ENCODE measurements at regions not wholly inside any gene's neighbourhood (a gene's known extent, or its start where the extent isn't known, plus 50 kb on each side); places are given as distances from the start of the nearest gene placed in this dataset.

DNA sequence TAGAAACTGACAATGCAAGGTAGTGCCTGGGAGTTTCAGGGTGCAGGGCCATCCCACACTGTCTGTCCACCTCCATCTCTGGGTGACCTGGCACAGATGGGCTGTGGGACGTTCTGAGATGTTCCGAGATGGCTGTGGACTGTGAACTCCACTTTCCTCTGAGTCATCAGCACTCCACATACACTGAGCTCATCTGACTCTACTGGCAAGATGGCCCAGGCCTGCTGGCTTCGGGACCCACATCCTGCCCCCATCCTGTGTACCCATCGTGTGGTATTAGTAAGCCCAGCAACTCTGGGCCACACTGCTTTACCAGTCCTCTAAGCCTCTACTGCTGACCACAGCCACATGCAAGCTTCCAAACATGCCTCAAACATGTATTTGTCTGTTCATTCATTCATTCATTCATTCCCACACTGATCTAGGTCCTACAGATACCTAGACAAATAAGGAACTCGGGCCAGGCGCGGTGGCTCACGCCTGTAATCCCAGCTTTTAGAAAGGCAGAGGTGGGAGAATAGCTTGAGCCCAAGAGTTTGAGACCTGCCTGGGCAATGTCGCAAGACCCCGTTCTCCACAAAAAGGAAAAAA, 124.8 kb upstream of the CXCR4 start:
- no peak for DNase-seq (ENCODE audit: low read depth)
- H3K4me3 ChIP-seq (ENCODE audit: low read depth, low read length) = no peak overlapping the region
- TF ChIP-seq, protein P1, sequence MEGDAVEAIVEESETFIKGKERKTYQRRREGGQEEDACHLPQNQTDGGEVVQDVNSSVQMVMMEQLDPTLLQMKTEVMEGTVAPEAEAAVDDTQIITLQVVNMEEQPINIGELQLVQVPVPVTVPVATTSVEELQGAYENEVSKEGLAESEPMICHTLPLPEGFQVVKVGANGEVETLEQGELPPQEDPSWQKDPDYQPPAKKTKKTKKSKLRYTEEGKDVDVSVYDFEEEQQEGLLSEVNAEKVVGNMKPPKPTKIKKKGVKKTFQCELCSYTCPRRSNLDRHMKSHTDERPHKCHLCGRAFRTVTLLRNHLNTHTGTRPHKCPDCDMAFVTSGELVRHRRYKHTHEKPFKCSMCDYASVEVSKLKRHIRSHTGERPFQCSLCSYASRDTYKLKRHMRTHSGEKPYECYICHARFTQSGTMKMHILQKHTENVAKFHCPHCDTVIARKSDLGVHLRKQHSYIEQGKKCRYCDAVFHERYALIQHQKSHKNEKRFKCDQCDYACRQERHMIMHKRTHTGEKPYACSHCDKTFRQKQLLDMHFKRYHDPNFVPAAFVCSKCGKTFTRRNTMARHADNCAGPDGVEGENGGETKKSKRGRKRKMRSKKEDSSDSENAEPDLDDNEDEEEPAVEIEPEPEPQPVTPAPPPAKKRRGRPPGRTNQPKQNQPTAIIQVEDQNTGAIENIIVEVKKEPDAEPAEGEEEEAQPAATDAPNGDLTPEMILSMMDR (IDR thresholded peaks at IDR 0.05; ENCODE audit: insufficient read depth, low read length) = no peak

DNA sequence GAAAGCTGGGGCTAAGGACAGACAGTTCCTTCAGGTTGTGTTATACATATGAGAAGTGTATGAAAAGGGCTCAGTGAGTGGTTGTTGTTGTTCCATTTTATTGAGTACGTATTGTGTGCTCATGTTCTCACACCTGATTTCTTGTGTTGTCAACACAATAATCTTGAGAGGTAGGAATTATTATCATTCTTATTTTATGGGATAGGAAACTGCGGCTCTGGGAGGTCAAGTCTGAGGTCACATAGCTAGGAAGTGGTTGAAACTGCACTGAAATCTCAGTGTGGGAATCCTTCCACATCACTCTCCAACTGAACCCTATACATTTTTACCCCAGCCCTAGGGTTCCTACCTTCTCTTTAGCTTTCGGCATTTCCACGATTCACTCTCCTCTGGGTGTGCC, 124.2 kb upstream of the CXCR4 start:
- H3K4me3 ChIP-seq (ENCODE audit: low read depth, low read length) = no peak overlapping the region
- TF ChIP-seq, protein P1 (IDR thresholded peaks at IDR 0.05; ENCODE audit: insufficient read depth, low read length) = no peak
- DNase-seq (ENCODE audit: low read depth) = no peak

- H3K4me3 ChIP-seq (ENCODE audit: low read depth, low read length) = no peak overlapping the region
- no peak for DNase-seq (ENCODE audit: low read depth)
- TF ChIP-seq, protein P1 (IDR thresholded peaks at IDR 0.05; ENCODE audit: insufficient read depth, low read length) = no peak
Observed at GRCh38 chr2:136239079-136239685, 121.2 kb upstream of the CXCR4 start.

GRCh38 chr2:136238286-136239078, 120.5 kb upstream of the CXCR4 start:
- TF ChIP-seq, protein P1 (IDR thresholded peaks at IDR 0.05; ENCODE audit: insufficient read depth, low read length) = no peak
- H3K4me3 ChIP-seq (ENCODE audit: low read depth, low read length) = no peak overlapping the region
- peak; percentile 76 for DNase-seq (ENCODE audit: low read depth)

DNA sequence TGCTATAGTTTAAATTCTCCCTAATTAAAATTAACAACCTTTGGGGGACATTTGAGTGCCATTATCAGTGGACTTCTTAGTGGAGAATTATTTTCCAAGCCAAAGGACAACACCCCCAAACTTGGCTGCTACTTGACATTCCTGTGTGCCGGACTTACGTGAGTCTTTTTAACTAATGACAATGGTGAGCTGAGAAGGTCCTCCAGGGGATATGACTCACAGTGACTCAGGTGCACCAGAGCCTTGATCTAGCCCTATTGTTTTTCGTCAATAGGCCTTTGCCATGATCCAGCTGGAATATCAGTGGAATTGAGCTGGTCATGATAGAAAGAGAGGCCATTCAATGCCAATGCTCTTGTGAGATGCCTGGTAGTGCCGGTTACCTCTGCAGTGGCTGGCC, 118.1 kb upstream of the CXCR4 start:
- TF ChIP-seq, protein P1 (IDR thresholded peaks at IDR 0.05; ENCODE audit: insufficient read depth, low read length) = no peak
- H3K4me3 ChIP-seq (ENCODE audit: low read depth, low read length) = no peak overlapping the region
- peak; percentile 99 for DNase-seq (ENCODE audit: low read depth)

GRCh38 chr2:136235546-136235945, 117.6 kb upstream of the CXCR4 start:
- TF ChIP-seq, protein P1 (IDR thresholded peaks at IDR 0.05; ENCODE audit: insufficient read depth, low read length) = no peak
- peak; percentile 89 for DNase-seq (ENCODE audit: low read depth)
- no peak overlapping the region for H3K4me3 ChIP-seq (ENCODE audit: low read depth, low read length)
